Mucosa of rectum (tissue), 2 donors: ENCODE measurements at regions not wholly inside any gene's neighbourhood (a gene's known extent, or its start where the extent isn't known, plus 50 kb on each side); places are given as distances from the start of the nearest gene placed in this dataset.

Source experiments
- H3K27ac ChIP-seq, 2 donors: one replicate each; pipeline ENCODE4 v1.7.0; 2013; ENCODE audit warnings: inconsistent platforms in 2 of 2, low read depth in 2 of 2, low read length in 2 of 2
- H3K27me3 ChIP-seq, 2 donors: one replicate each; pipeline ENCODE4 v1.7.0; 2013; ENCODE audit warnings: low read length in 2 of 2; ENCODE audit not compliant: control insufficient read depth in 2 of 2, insufficient read depth in 2 of 2
- H3K36me3 ChIP-seq, 2 donors: one replicate each; pipeline ENCODE4 v1.7.0; 2013; ENCODE audit warnings: low read length in 2 of 2; ENCODE audit not compliant: control insufficient read depth in 2 of 2, insufficient read depth in 2 of 2
- H3K4me1 ChIP-seq, 2 donors: one replicate each; pipeline ENCODE4 v1.7.0; 2013; ENCODE audit warnings: low read length in 2 of 2, mild to moderate bottlenecking in 1 of 2; ENCODE audit not compliant: control insufficient read depth in 2 of 2, insufficient read depth in 2 of 2
- H3K4me3 ChIP-seq, 2 donors: one replicate each; pipeline ENCODE4 v1.7.0; 2013; ENCODE audit warnings: low read length in 2 of 2
- H3K9ac ChIP-seq, 2 donors: one replicate each; pipeline ENCODE4 v1.7.0; 2013; ENCODE audit warnings: low read length in 2 of 2, low read depth in 1 of 2, mild to moderate bottlenecking in 1 of 2
- H3K9me3 ChIP-seq, 2 donors: one replicate each; pipeline ENCODE4 v1.7.0; 2013; ENCODE audit warnings: low read length in 2 of 2; ENCODE audit not compliant: control insufficient read depth in 2 of 2
- donor health status: healthy.
- donor health status: Normal muscosa, but diverticular disease.

GRCh38 chr14:53814392-53814791 is 142.2 kb downstream of the BMP4 start:
- no peak overlapping the region for H3K4me3 ChIP-seq
- H3K27ac ChIP-seq, result no peak overlapping the region
- H3K36me3 ChIP-seq, result no peaks in the 10 kb centered on the region
- no peaks in the 10 kb centered on the region for H3K4me1 ChIP-seq
- no peaks in the 10 kb centered on the region for H3K27me3 ChIP-seq
- H3K9ac ChIP-seq, result no peak overlapping the region
- H3K9me3 ChIP-seq, result no peaks in the 10 kb centered on the region

- H3K9me3 ChIP-seq, result no peaks in the 10 kb centered on the region
- no peak overlapping the region for H3K4me3 ChIP-seq
- H3K9ac ChIP-seq, result no peak overlapping the region
- H3K27me3 ChIP-seq, result no peaks in the 10 kb centered on the region
- H3K36me3 ChIP-seq, result no peaks in the 10 kb centered on the region
- no peaks in the 10 kb centered on the region for H3K4me1 ChIP-seq
- no peak overlapping the region for H3K27ac ChIP-seq
These were observed 146.4 kb downstream of the BMP4 start for GRCh38 chr14:53810221-53810620.

- Histone ChIP-seq H3K9me3 (no peaks in the 10 kb centered on the region), H3K4me3 (no peak overlapping the region)
These were observed 148.6 kb downstream of the BMP4 start for GRCh38 chr14:53808042-53808441.

GRCh38 chr14:53807542-53807941 is 149.1 kb downstream of the BMP4 start:
- Histone ChIP-seq H3K4me1 (no peaks in the 10 kb centered on the region), H3K36me3 (no peaks in the 10 kb centered on the region), H3K27me3 (no peaks in the 10 kb centered on the region), H3K27ac (no peak overlapping the region), H3K4me3 (no peak overlapping the region), H3K9ac (no peak overlapping the region), H3K9me3 (no peaks in the 10 kb centered on the region)

More at GRCh38 chr14:53808042-53808441, 148.6 kb downstream of the BMP4 start:
- no peaks in the 10 kb centered on the region for H3K36me3 ChIP-seq
- H3K9ac ChIP-seq, result no peak overlapping the region
- H3K27ac ChIP-seq, result no peak overlapping the region
- H3K27me3 ChIP-seq, result no peaks in the 10 kb centered on the region
- H3K4me1 ChIP-seq, result no peaks in the 10 kb centered on the region

DNA sequence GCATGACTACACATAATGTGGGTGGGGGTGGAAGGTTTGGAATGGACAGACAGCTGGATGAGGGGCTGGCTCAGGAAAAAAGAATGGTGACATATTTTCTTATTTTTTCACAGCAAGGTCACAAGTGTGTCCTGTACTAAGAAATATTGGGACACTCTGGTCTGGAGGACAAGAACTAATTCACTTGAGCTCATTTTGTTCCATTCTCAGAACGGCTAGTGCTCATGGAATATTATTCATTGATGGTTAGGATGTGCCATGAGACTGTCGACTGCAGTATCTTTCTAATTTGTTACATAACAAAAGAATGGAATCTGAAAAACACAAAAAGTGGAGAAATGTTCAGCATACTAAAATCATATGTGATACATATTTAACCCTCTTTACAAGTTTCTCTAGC is 149.5 kb downstream of the BMP4 start:
- H3K27ac ChIP-seq, result no peak overlapping the region

DNA sequence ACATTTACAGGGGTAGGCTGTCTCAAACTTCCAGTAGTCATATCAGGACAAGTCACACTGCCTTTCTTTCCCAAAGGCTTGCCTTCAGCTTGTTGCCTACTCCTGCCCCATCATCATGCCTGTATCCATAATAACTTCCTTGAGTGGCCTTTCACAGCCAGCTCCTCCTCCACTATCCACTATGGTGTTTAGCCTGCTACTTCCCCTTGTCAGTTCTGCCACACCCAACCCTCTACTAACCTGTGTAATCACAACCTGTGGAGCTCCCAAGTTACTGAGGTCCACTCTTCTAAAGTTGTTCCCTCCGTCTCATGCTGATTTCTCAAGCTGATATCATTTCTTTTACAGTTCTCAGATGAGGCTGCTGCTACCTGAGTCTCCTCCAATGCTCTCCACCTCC is 159.9 kb downstream of the BMP4 start:
- Histone ChIP-seq H3K9ac (no peak overlapping the region), H3K27ac (no peak overlapping the region), H3K4me3 (no peak overlapping the region), H3K9me3 (no peaks in the 10 kb centered on the region), H3K36me3 (no peaks in the 10 kb centered on the region), H3K4me1 (no peaks in the 10 kb centered on the region), H3K27me3 (no peaks in the 10 kb centered on the region)

More for the DNA sequence above, 149.5 kb downstream of the BMP4 start:
- no peak overlapping the region for H3K4me3 ChIP-seq
- H3K9me3 ChIP-seq, result no peaks in the 10 kb centered on the region
- no peaks in the 10 kb centered on the region for H3K4me1 ChIP-seq
- no peaks in the 10 kb centered on the region for H3K27me3 ChIP-seq
- H3K9ac ChIP-seq, result no peak overlapping the region
- no peaks in the 10 kb centered on the region for H3K36me3 ChIP-seq

DNA sequence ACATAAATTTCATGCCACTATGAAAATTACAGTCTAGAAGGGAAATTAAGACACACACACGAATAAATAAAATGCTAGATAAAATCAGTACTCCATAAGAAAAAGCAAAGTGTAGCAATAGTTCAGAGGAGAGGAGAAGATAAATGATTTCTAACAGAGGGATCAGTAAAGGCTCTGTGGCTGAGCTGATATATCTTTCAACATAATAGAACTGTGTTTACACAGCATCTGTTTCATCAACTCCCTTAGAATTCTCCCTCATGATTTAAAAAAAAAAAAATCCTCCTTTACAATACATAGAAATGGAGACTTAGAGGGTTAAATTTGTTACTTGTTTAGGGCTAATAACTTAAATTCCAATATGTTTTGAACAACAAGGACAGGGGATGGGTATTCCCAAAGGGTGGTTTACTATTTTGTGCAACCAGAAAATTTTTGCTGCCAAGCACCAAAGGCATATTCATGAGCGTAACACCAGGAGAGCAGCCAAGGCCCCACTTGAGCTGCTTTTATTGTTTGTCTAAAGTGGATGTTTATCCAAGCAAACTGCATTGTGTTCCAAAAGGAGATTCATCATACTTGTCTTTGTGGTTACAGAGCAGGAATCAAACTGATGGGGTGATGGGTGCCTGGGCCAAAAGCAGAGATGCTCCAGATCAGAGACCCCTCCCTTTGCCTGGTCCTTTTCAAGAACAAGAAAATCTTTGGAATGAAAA is 162.7 kb downstream of the BMP4 start:
- Histone ChIP-seq H3K36me3 (no peaks in the 10 kb centered on the region), H3K27me3 (no peaks in the 10 kb centered on the region), H3K4me1 (no peaks in the 10 kb centered on the region), H3K4me3 (no peak overlapping the region), H3K9ac (no peak overlapping the region), H3K27ac (no peak overlapping the region), H3K9me3 (no peaks in the 10 kb centered on the region)

DNA sequence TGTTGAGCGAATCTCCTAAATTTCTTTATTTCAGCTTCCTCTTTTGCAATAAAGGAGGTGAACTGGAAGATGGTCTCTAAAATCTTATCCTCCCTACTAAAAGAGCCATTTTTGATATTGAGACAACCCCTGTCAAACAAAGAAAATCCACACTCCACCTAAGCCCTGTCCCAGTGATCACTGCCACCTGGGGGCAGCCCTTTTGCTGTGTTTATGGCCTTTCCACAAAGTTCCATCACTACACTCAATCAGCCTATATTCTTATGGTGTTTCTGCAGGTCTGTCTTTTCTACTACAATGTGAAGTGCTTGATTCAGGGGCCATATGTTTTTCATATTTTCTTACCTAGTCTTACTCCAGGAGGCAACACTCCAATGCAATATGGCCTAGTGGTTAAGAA is 163.7 kb downstream of the BMP4 start:
- Histone ChIP-seq H3K9me3 (no peaks in the 10 kb centered on the region), H3K36me3 (no peaks in the 10 kb centered on the region), H3K4me1 (no peaks in the 10 kb centered on the region), H3K4me3 (no peak overlapping the region), H3K27me3 (no peaks in the 10 kb centered on the region), H3K9ac (no peak overlapping the region), H3K27ac (no peak overlapping the region)

DNA sequence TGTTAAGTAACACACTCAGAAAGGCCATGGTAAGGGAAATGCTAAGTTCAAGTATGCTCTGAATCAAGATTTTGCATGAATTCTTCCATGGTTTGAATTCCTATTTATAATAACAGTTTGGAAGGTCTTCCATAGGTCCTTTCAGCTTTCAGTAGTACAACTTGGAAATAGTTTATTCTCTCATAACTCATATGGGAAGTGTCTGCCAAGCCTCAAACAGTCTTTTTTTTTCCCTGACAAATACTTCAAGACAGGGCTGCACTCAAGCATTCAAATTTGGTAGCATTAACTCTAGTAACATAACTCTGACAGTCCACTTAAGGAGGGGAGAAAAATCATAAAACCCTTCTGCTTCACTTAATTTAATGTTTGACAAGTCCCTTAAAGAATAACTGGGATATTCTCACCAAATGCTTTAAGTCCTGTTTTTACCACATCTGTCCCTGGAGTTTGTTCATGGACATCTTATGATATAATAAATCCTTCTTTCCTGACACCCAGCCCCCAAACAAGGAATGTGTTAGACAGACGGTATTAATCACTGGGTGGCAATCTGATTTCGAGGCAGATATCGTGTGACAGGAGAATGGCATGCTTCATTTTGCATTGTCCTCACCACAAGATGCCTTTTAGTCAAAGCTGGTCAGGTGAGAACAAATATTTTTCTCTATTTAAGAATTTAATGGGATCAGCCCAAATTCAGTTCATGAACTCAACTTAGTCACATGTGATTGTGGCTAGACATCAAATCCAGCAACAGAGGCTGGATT is 165.7 kb downstream of the BMP4 start:
- Histone ChIP-seq H3K9ac (no peak overlapping the region), H3K4me3 (no peak overlapping the region), H3K27me3 (no peaks in the 10 kb centered on the region), H3K4me1 (no peaks in the 10 kb centered on the region), H3K27ac (no peak overlapping the region), H3K9me3 (no peaks in the 10 kb centered on the region), H3K36me3 (no peaks in the 10 kb centered on the region)

- Histone ChIP-seq H3K4me1 (no peaks in the 10 kb centered on the region), H3K27me3 (no peaks in the 10 kb centered on the region), H3K36me3 (no peaks in the 10 kb centered on the region), H3K9ac (no peak overlapping the region), H3K27ac (no peak overlapping the region), H3K4me3 (no peak overlapping the region), H3K9me3 (no peaks in the 10 kb centered on the region)
These were observed 168.1 kb downstream of the BMP4 start for GRCh38 chr14:53788566-53788965.
